ENCODE measurements at regions not wholly inside any gene's neighbourhood (a gene's known extent, or its start where the extent isn't known, plus 50 kb on each side); places are given as distances from the start of the nearest gene placed in this dataset.

GRCh38 chr14:97329701-97330100, 532.5 kb downstream of the VRK1 start:
- H3K9me3 ChIP-seq (ENCODE audit: control insufficient read depth, insufficient read depth, low read length), result peaks cover 27% of the 10 kb centered on the region
- H4K20me1 ChIP-seq (ENCODE audit: insufficient read depth, low read length), result no peaks in the 10 kb centered on the region
- H3K4me2 ChIP-seq (ENCODE audit: low read depth, low read length), result no peak overlapping the region
- H3K18ac ChIP-seq (ENCODE audit: low read depth, low read length), result no peak overlapping the region
- 80% methylated on average over 1 of the region's 2 CpGs; no CpG with 5 or more reads in 1 of the 2 experiments for WGBS, 2 experiments (ENCODE audit: extremely low coverage in 2 of 2, insufficient read length in 1 of 2)
- H2AFZ ChIP-seq (replicated peaks; ENCODE audit: low read length, poor library complexity), result no peak overlapping the region
- intact Hi-C loops (cut with micrococcal nuclease), result no loop called here
- H2AK9ac ChIP-seq (replicated peaks; ENCODE audit: low read depth, low read length, poor library complexity), result no peak overlapping the region
- dilution Hi-C loops (cut with HindIII; ENCODE audit: low sequenced_read_pairs, unreplicated experiment), result no loop called here
- H3K9ac ChIP-seq (ENCODE audit: low read depth, low read length), result no peak overlapping the region
- no peak overlapping the region for H4K8ac ChIP-seq (ENCODE audit: low read depth in 2 of 2, low read length in 2 of 2)
- H3K23ac ChIP-seq (ENCODE audit: low read depth, low read length), result no peak overlapping the region
- H2BK120ac ChIP-seq (ENCODE audit: low read depth, low read length), result no peak overlapping the region
- H2AK5ac ChIP-seq (ENCODE audit: low read depth, low read length), result no peak overlapping the region
- BruUV-seq (replicated peaks), result no TSS peak
- H2BK5ac ChIP-seq (ENCODE audit: low read depth, low read length, poor library complexity, severe bottlenecking), result no peak overlapping the region
- H4K5ac ChIP-seq (ENCODE audit: low read depth, low read length), result no peak overlapping the region
- ATAC-seq (ENCODE audit: low read depth) (no peak), DNase-seq (no peak)
- no peak overlapping the region for H3K4ac ChIP-seq (ENCODE audit: low read depth, low read length)
- no peaks in the 10 kb centered on the region for H3K79me1 ChIP-seq (ENCODE audit: low read depth in 1 of 2, low read length in 2 of 2)
- H2BK15ac ChIP-seq (ENCODE audit: low read depth, low read length), result no peak overlapping the region
- H3K56ac ChIP-seq (ENCODE audit: extremely low read depth, insufficient read depth, low read length), result no peak overlapping the region
- no peak overlapping the region for H2BK20ac ChIP-seq (ENCODE audit: low read depth, low read length)
- H3K4me3 ChIP-seq (ENCODE audit: insufficient read depth, low read depth, low read length), result no peak overlapping the region
- POLR2A ChIA-PET (ENCODE audit: unreplicated experiment), result no interaction called here
- H3K27me3 ChIP-seq (ENCODE audit: control insufficient read depth, insufficient read depth, low read length), result no peaks in the 10 kb centered on the region
- H3K36me3 ChIP-seq (ENCODE audit: control insufficient read depth, insufficient read depth, low read length), result no peaks in the 10 kb centered on the region
- TF ChIP-seq RFX5 (IDR thresholded peaks at IDR 0.05; ENCODE audit: low read depth, low read length), result no peak
- in situ Hi-C loops (cut with MboI; ENCODE audit: low sequenced_read_pairs), result no loop called here
- no peak overlapping the region for H4K91ac ChIP-seq (ENCODE audit: insufficient read depth, low read depth, low read length)
- no peak overlapping the region for H3K14ac ChIP-seq (replicated peaks; ENCODE audit: low read depth, low read length)
- CTCF ChIA-PET, result no interaction called here
- H3K4me1 ChIP-seq (ENCODE audit: control insufficient read depth, insufficient read depth, low read length), result no peaks in the 10 kb centered on the region
- H3K9me1 ChIP-seq (ENCODE audit: insufficient read depth, low read length), result no peaks in the 10 kb centered on the region
- no peak overlapping the region for H3K27ac ChIP-seq (ENCODE audit: insufficient read depth, low read length)

Measured in IMR-90 (cell line).